ENCODE measurements at regions not wholly inside any gene's neighbourhood (a gene's known extent, or its start where the extent isn't known, plus 50 kb on each side); places are given as distances from the start of the nearest gene placed in this dataset.

DNA sequence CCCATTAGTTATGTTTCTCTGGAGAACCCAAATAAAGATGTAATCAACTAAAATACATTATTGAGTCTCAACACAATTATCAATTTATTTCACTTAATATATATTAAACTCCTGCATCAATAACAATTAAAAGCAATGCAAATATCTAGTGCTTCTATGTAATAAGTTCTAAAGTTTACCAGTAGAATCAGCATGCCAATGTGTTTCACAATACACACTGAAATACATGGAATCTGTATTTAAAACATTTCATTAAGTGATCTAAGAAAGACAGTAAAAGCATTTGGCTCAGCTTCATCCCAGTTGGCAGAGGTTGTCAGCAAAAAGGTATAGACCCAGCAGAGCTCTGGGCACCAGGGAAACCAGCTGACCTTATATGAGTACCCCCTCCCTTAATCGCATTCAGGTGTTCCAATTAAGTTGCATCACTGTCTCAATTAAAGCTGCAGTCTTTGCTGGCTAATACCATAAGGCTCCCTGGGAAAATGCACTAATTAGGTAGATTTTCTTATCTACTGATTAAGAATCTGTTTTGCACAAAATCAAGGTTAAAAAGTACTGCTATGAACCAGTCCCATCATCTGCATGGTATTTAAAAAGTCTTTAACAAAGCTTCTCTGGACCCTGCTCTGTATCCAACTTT is 63.1 kb downstream of the NIBAN1 start:
- TF ChIP-seq, protein P1, sequence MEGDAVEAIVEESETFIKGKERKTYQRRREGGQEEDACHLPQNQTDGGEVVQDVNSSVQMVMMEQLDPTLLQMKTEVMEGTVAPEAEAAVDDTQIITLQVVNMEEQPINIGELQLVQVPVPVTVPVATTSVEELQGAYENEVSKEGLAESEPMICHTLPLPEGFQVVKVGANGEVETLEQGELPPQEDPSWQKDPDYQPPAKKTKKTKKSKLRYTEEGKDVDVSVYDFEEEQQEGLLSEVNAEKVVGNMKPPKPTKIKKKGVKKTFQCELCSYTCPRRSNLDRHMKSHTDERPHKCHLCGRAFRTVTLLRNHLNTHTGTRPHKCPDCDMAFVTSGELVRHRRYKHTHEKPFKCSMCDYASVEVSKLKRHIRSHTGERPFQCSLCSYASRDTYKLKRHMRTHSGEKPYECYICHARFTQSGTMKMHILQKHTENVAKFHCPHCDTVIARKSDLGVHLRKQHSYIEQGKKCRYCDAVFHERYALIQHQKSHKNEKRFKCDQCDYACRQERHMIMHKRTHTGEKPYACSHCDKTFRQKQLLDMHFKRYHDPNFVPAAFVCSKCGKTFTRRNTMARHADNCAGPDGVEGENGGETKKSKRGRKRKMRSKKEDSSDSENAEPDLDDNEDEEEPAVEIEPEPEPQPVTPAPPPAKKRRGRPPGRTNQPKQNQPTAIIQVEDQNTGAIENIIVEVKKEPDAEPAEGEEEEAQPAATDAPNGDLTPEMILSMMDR (conservative IDR thresholded peaks at IDR 0.05; ENCODE audit: low read depth, low read length): no peak
- no peak for TF ChIP-seq EZH2 (IDR thresholded peaks at IDR 0.05; ENCODE audit: borderline replicate concordance, low read depth, low read length, poor library complexity, severe bottlenecking)
